ENCODE measurements at regions not wholly inside any gene's neighbourhood (a gene's known extent, or its start where the extent isn't known, plus 50 kb on each side); places are given as distances from the start of the nearest gene placed in this dataset.

GRCh38 chr2:75336451-75336850 lies 137.1 kb upstream of the TACR1 start:
- no peak for TF ChIP-seq TAF1 (IDR thresholded peaks at IDR 0.05; ENCODE audit: low read depth, low read length)
- TF ChIP-seq POLR2AphosphoS5 (IDR thresholded peaks at IDR 0.05; ENCODE audit: low read depth, low read length), result no peak
- no peak for TF ChIP-seq POLR2A (IDR thresholded peaks at IDR 0.05; ENCODE audit: low read depth, low read length)
